A673 (cell line): ENCODE measurements at regions not wholly inside any gene's neighbourhood (a gene's known extent, or its start where the extent isn't known, plus 50 kb on each side); places are given as distances from the start of the nearest gene placed in this dataset.

Experiments used
- CTCF ChIP-seq: fragments of 300-800, 200-600 bp; sonication (generic); conservative IDR thresholded peaks from 2 replicates; pipeline ENCODE4 v1.5.1; 2017; ENCODE audit warnings: low read depth, mild to moderate bottlenecking, antibody characterized with exemption, low read length, moderate library complexity, mixed read lengths
- EZH2 ChIP-seq: fragments of 200-600 bp; sonication (generic); IDR thresholded peaks from 2 replicates; pipeline ENCODE4 v1.6.1; 2017; ENCODE audit warnings: borderline replicate concordance, low read depth, mild to moderate bottlenecking, mixed read lengths, antibody characterized with exemption, low read length; ENCODE audit not compliant: poor library complexity, severe bottlenecking

GRCh38 chr5:35372482-35372881 is 142.2 kb upstream of the PRLR start:
- TF ChIP-seq CTCF (no peak), EZH2 (no peak)
